Neuronal stem cell (in vitro differentiated cells): ENCODE measurements at regions not wholly inside any gene's neighbourhood (a gene's known extent, or its start where the extent isn't known, plus 50 kb on each side); places are given as distances from the start of the nearest gene placed in this dataset.
"Not testable (repeated sequence)": the region's sequence is repeated elsewhere in the genome, so short reads cannot be mapped to it uniquely, and the experiment has no call there.

ENCODE experiments used
- DNase-seq: peaks from one replicate; pipeline ENCODE4 v3.0.0-alpha.2; 2013; ENCODE audit warnings: low spot score
- H2AFZ ChIP-seq: one replicate; pipeline ENCODE4 v1.6.1; 2013; ENCODE audit warnings: mild to moderate bottlenecking, low read length, inconsistent platforms
- H2AK5ac ChIP-seq: 2 replicates; pipeline ENCODE4 v1.6.1; 2013; ENCODE audit warnings: low read depth, mild to moderate bottlenecking, inconsistent platforms, low read length, moderate library complexity, mixed read lengths
- H2BK120ac ChIP-seq: 2 replicates; pipeline ENCODE4 v1.6.1; 2013; ENCODE audit warnings: low read depth, mild to moderate bottlenecking, inconsistent platforms, low read length, moderate library complexity, mixed read lengths
- H2BK12ac ChIP-seq: one replicate; pipeline ENCODE4 v1.6.1; 2013; ENCODE audit warnings: low read length, inconsistent platforms
- H2BK15ac ChIP-seq: 2 replicates; pipeline ENCODE4 v1.6.1; 2013; ENCODE audit warnings: mild to moderate bottlenecking, low read length, inconsistent platforms, mixed read lengths
- H2BK5ac ChIP-seq: one replicate; pipeline ENCODE4 v1.6.1; 2013; ENCODE audit warnings: inconsistent platforms, mild to moderate bottlenecking, low read length, moderate library complexity
- H3K14ac ChIP-seq: one replicate; pipeline ENCODE4 v1.6.1; 2013; ENCODE audit warnings: low read length, inconsistent platforms
- H3K18ac ChIP-seq: 2 replicates; pipeline ENCODE4 v1.6.1; 2013; ENCODE audit warnings: low read length, inconsistent platforms
- H3K23ac ChIP-seq: 2 replicates; pipeline ENCODE4 v1.6.1; 2013; ENCODE audit warnings: low read depth, mild to moderate bottlenecking, mixed read lengths, low read length, inconsistent platforms; ENCODE audit not compliant: poor library complexity
- H3K27ac ChIP-seq: replicated peaks from 3 replicates; pipeline ENCODE4 v1.5.1; 2013; ENCODE audit warnings: low read length, inconsistent platforms
- H3K27me3 ChIP-seq, 3 experiments: 2 replicates each; pipeline ENCODE4 v1.6.1; 2013; ENCODE audit warnings: low read length in 3 of 3, mild to moderate bottlenecking in 2 of 3, inconsistent platforms in 1 of 3, low read depth in 1 of 3, mixed read lengths in 1 of 3, moderate library complexity in 1 of 3; ENCODE audit not compliant: control insufficient read depth in 3 of 3, insufficient read depth in 3 of 3
- H3K36me3 ChIP-seq, 2 donors: replicated peaks in 1 of 2; 2 replicates each; pipeline ENCODE4 v1.6.1; 2013; ENCODE audit warnings: low read length in 2 of 2; ENCODE audit not compliant: control insufficient read depth in 2 of 2, insufficient read depth in 2 of 2
- H3K4ac ChIP-seq: 2 replicates; pipeline ENCODE4 v1.6.1; 2013; ENCODE audit warnings: inconsistent platforms, mild to moderate bottlenecking, low read length, moderate library complexity
- H3K4me1 ChIP-seq, 2 donors: 1 replicate in 1 of 2; 2 replicates in 1 of 2; pipeline ENCODE4 v1.6.1; 2013; ENCODE audit warnings: low read length in 2 of 2, low read depth in 1 of 2; ENCODE audit not compliant: control insufficient read depth in 2 of 2, insufficient read depth in 1 of 2
- H3K4me2 ChIP-seq: one replicate; pipeline ENCODE4 v1.6.1; 2013; ENCODE audit warnings: mild to moderate bottlenecking, low read length, inconsistent platforms; ENCODE audit not compliant: insufficient read depth, poor library complexity, severe bottlenecking
- H3K4me3 ChIP-seq, 2 donors: 2 replicates each; pipeline ENCODE4 v1.5.1; 2013; ENCODE audit warnings: low read length in 2 of 2, mild to moderate bottlenecking in 2 of 2, inconsistent platforms in 1 of 2, moderate library complexity in 1 of 2
- H3K79me1 ChIP-seq: one replicate; pipeline ENCODE4 v1.6.1; 2013; ENCODE audit warnings: low read depth, mild to moderate bottlenecking, inconsistent platforms, low read length, moderate library complexity
- H3K9ac ChIP-seq: one replicate; pipeline ENCODE4 v1.6.1; 2013; ENCODE audit warnings: mild to moderate bottlenecking, low read depth, low read length, inconsistent platforms; ENCODE audit not compliant: poor library complexity
- H3K9me3 ChIP-seq, 2 donors: replicated peaks in 1 of 2; 2 replicates each; pipeline versions ENCODE3 to v1.6.1; 2013; ENCODE audit warnings: low read length in 2 of 2, mild to moderate bottlenecking in 2 of 2, inconsistent platforms in 1 of 2, low read depth in 1 of 2, mixed read lengths in 1 of 2, moderate library complexity in 1 of 2; ENCODE audit not compliant: control insufficient read depth in 2 of 2, insufficient read depth in 1 of 2
- H4K8ac ChIP-seq: one replicate; pipeline ENCODE4 v1.6.1; 2013; ENCODE audit warnings: low read depth, mild to moderate bottlenecking, inconsistent platforms, low read length, moderate library complexity
- H4K91ac ChIP-seq: one replicate; pipeline ENCODE4 v1.6.1; 2013; ENCODE audit warnings: low read length, low read depth, mild to moderate bottlenecking, inconsistent platforms; ENCODE audit not compliant: poor library complexity
- WGBS, 2 donors: extraction: QIAGEN DNeasy Blood & Tissue Kit; methylation state at CpG; one replicate each; pipeline ENCODE4 v1.1.7; 2013; ENCODE audit warnings: missing lambda C conversion rate in 2 of 2, mixed read lengths in 1 of 2; ENCODE audit not compliant: insufficient read length in 2 of 2, insufficient replicate concordance in 1 of 2; ENCODE audit errors: extremely low coverage in 2 of 2; 5-methylcytosine and 5-hydroxymethylcytosine counted together

DNA sequence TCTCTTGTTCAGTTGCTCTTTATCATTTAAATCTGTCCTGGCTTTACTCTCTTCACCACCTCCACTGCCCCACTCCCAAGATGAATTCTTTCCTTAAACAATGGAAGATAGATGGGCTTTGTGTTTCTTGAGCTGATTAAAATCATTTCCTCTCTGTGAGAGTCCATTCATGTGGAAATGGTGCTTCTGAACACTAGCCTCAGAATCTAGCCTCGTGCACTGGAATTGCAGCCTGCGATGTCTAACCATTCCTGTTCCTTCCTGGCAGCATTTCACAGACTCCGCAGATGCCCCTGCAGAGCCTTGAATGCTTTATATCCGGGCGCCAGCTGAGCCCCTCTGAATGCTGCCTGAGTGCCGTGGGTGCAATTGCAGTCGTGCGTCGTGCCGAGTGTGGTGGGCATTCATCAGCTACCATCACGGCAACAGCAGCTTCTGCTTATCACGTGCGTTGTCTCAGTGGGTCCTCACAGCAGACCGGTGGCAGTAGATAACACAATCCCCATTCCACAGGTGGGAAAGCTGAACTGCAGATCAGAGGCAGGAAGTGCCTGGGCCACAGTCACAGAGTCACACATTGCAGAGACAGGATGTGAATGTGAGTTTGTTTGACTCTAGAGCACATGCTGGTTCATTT is 172.8 kb upstream of the WSCD1 start:
- Histone ChIP-seq H3K14ac (no peak overlapping the region), H3K9me3 (peaks cover 0 to 2% of the 10 kb centered on the region in 2 donors), H3K36me3 (no peaks in the 10 kb centered on the region), H2BK12ac (peak overlapping the region; percentile 47), H3K18ac (peak overlapping the region; percentile 85), H4K91ac (peak overlapping the region; percentile 12), H3K4me2 (peak overlapping the region; percentile 14), H3K27ac (peak overlapping the region; percentile 61), H3K4ac (no peak overlapping the region), H3K4me3 (peak overlapping the region; percentile 7 to 20), H3K27me3 (peaks cover 0 to 3% (median 0%) of the 10 kb centered on the region in 3 experiments), H3K9ac (no peak overlapping the region), H2AFZ (peak overlapping the region; percentile 86), H2BK120ac (no peak overlapping the region), H4K8ac (no peak overlapping the region), H3K4me1 (peaks cover 19 to 21% of the 10 kb centered on the region in 2 donors), H3K23ac (no peak overlapping the region), H2BK15ac (no peak overlapping the region), H3K79me1 (no peaks in the 10 kb centered on the region), H2AK5ac (peak overlapping the region; percentile 82), H2BK5ac (peak overlapping the region; percentile 11)
- DNase-seq: peak; percentile 33
- no CpG with 5 or more reads among the region's 14 CpGs for WGBS, 2 donors

DNA sequence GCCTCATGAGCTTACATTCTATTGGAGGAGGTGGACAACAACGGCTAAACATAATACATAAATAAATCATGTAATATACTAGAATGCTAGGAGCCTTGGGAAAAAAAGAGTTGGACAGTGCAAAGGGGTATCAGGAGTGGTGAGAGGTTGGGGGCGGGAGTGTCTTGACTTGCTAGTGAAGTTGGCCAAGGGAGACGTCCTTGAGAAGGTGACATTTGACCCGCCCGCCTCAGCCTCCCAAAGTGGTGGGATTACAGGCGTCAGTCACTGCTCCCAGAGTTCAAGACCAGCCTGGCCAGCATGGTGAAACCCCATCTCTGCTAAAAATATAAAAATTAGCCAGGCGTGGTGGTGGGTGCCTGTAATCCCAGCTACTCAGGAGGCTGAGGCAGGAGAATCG is 172.2 kb upstream of the WSCD1 start:
- not testable (repeated sequence) for H2BK15ac ChIP-seq, H3K4ac ChIP-seq, H2AFZ ChIP-seq, H4K91ac ChIP-seq, H3K79me1 ChIP-seq, H3K9ac ChIP-seq, H3K23ac ChIP-seq, H3K36me3 ChIP-seq, H3K14ac ChIP-seq, H3K27ac ChIP-seq, H2BK5ac ChIP-seq, H3K4me2 ChIP-seq, H3K9me3 ChIP-seq, H4K8ac ChIP-seq, H2BK120ac ChIP-seq, H3K27me3 ChIP-seq, DNase-seq, H3K4me3 ChIP-seq, H2AK5ac ChIP-seq, H2BK12ac ChIP-seq, H3K18ac ChIP-seq
- WGBS, 2 donors: no CpG with 5 or more reads among the region's 8 CpGs
- peaks cover 19 to 20% of the 10 kb centered on the region in 2 donors for H3K4me1 ChIP-seq

DNA sequence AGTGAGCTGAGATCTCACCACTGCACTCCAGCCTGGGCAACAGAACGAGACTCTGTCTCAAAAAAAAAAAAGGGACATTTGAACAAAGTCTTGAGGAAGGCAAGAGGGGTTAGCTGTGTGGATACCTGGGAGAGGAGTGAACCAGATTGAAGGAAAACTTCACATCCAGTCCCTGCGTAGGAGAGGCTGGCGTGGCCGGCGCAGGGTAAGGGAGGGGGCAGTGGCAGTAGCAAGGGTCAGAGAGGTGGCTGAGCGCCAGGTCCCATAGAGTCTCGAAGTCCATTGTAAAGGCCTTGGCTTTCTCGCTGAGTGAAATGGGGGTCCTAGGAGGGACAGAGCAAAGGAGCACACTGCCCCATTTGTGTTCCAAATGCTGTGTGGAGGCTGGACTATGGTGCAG is 171.8 kb upstream of the WSCD1 start:
- Histone ChIP-seq H3K14ac (no peak overlapping the region), H2BK120ac (no peak overlapping the region), H2AK5ac (no peak overlapping the region), H3K27me3 (peaks cover 0 to 3% (median 0%) of the 10 kb centered on the region in 3 experiments), H3K18ac (no peak overlapping the region), H3K4me3 (no peak overlapping the region), H3K36me3 (no peaks in the 10 kb centered on the region), H2BK5ac (no peak overlapping the region), H3K9ac (no peak overlapping the region), H3K4me1 (peaks cover 18 to 20% of the 10 kb centered on the region in 2 donors), H3K27ac (no peak overlapping the region), H4K8ac (no peak overlapping the region), H2BK15ac (no peak overlapping the region), H2BK12ac (no peak overlapping the region), H3K79me1 (no peaks in the 10 kb centered on the region), H3K4me2 (no peak overlapping the region), H3K23ac (no peak overlapping the region), H4K91ac (no peak overlapping the region), H3K9me3 (peaks cover 2 to 12% of the 10 kb centered on the region in 2 donors), H3K4ac (no peak overlapping the region), H2AFZ (no peak overlapping the region)
- no CpG with 5 or more reads among the region's 8 CpGs for WGBS, 2 donors
- DNase-seq: no peak

DNA sequence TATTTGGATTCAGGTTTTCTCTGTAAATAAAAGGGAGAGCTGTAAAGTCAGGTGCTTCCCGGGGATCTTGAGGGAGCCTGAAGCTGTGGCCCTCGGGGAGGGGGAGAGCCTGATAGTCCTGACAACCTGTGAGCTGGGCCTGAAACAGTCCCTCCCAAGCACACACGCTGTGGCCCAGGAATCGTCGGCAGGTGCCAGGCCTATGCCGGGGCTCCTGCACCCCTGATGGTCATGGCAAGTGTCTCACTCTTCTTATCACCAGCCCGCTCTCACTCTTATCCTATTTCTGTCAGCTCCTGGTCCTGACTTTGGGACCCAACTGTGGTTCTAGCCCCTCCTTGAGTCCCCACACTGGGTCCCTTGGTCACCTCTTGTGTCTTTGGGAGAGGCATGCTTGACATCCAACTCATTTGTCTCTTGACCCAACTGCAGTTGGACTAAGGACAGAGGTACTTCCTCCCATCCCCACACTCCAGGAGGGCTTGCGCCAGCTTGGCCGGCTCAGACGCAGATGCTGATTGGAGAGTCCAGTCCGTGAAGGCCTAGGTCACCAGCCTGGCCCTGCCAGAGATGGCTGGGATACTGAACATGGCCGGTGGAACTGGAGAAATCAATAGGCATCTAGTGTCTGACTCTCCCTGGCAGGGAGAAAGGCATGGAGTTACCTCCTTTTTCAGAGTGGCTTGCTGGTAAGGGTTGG is 170.5 kb upstream of the WSCD1 start:
- Histone ChIP-seq H3K9me3 (peaks cover 3 to 16% of the 10 kb centered on the region in 2 donors), H3K4me1 (peaks cover 13 to 16% of the 10 kb centered on the region in 2 donors), H4K91ac (no peak overlapping the region), H3K4me3 (no peak overlapping the region), H2BK5ac (no peak overlapping the region), H2BK15ac (peak overlapping the region; percentile 3), H3K9ac (no peak overlapping the region), H3K18ac (peak overlapping the region; percentile 58), H4K8ac (no peak overlapping the region), H3K27ac (no peak overlapping the region), H3K4me2 (no peak overlapping the region), H2BK12ac (no peak overlapping the region), H3K27me3 (peaks cover 0 to 3% (median 0%) of the 10 kb centered on the region in 3 experiments), H3K14ac (no peak overlapping the region), H2AFZ (no peak overlapping the region), H3K4ac (no peak overlapping the region), H3K36me3 (no peaks in the 10 kb centered on the region), H2BK120ac (no peak overlapping the region), H3K23ac (no peak overlapping the region), H3K79me1 (no peaks in the 10 kb centered on the region), H2AK5ac (peak overlapping the region; percentile 97)
- no peak for DNase-seq
- no CpG with 5 or more reads among the region's 12 CpGs for WGBS, 2 donors
